Breast epithelium (tissue), 4 donors: ENCODE measurements at regions not wholly inside any gene's neighbourhood (a gene's known extent, or its start where the extent isn't known, plus 50 kb on each side); places are given as distances from the start of the nearest gene placed in this dataset.

Experiments used
- DNase-seq, 2 donors: peaks; one replicate each; pipeline ENCODE4 v3.0.0-alpha.2; 2019; ENCODE audit warnings: low spot score in 2 of 2
- H3K27ac ChIP-seq, 2 donors: fragments of 200-600 bp; sonication (generic) in 1 of 2; one replicate each; pipeline ENCODE4 v1.5.1; 2016 to 2019; ENCODE audit warnings: mild to moderate bottlenecking in 1 of 2
- H3K27me3 ChIP-seq, 2 donors: fragments of 200-600 bp; sonication (generic) in 1 of 2; one replicate each; pipeline versions ENCODE4 v1.5.1 to v1.6.0; 2017 to 2019; ENCODE audit warnings: control low read depth in 1 of 2, mild to moderate bottlenecking in 1 of 2
- H3K36me3 ChIP-seq: fragments of 200-600 bp; one replicate; pipeline ENCODE4 v1.5.1; 2019
- H3K4me1 ChIP-seq, 2 donors: fragments of 200-600 bp; sonication (generic); one replicate each; pipeline ENCODE4 v1.5.1; 2016 to 2019; ENCODE audit warnings: control low read depth in 1 of 2
- H3K4me3 ChIP-seq, 3 donors: fragments of 200-600 bp; sonication (generic); 1 replicate in 2 of 3; 2 replicates in 1 of 3; pipeline ENCODE4 v1.5.1; 2016 to 2019; ENCODE audit warnings: mild to moderate bottlenecking in 3 of 3, moderate library complexity in 2 of 3
- H3K9me3 ChIP-seq, 2 donors: fragments of 200-600 bp; sonication (generic) in 1 of 2; one replicate each; pipeline ENCODE4 v1.5.1; 2016 to 2019; ENCODE audit warnings: control low read depth in 1 of 2
- CTCF ChIP-seq, 3 donors: fragments of 450-650 bp; IDR thresholded peaks; one replicate each; pipeline ENCODE4 v1.5.1; 2016 to 2017; ENCODE audit warnings: antibody characterized with exemption in 3 of 3, mild to moderate bottlenecking in 3 of 3, moderate library complexity in 3 of 3
- POLR2A ChIP-seq: fragments of 450-650 bp; IDR thresholded peaks from one replicate; pipeline ENCODE4 v1.6.1; 2016; ENCODE audit warnings: antibody characterized with exemption, mild to moderate bottlenecking, moderate library complexity
- POLR2AphosphoS5 ChIP-seq, 3 donors: sonication (generic); formaldehyde crosslinking; IDR thresholded peaks; one replicate each; pipeline ENCODE4 v1.6.1; 2017; ENCODE audit warnings: antibody characterized with exemption in 3 of 3
- intact Hi-C: fragments of 100-400 bp; cut with DNase I; formaldehyde crosslinking; loops from one replicate; pipeline ENCODE4 v1.15.1; 2023; ENCODE audit warnings: low total_unique reads

GRCh38 chr13:56697011-56697410 is 443.7 kb upstream of the PRR20A start:
- Histone ChIP-seq H3K9me3 (no peaks in the 10 kb centered on the region), H3K27me3 (no peaks in the 10 kb centered on the region), H3K36me3 (no peaks in the 10 kb centered on the region), H3K4me3 (no peak overlapping the region), H3K27ac (no peak overlapping the region), H3K4me1 (no peaks in the 10 kb centered on the region)
- DNase-seq = no peak
- intact Hi-C loops = no loop called here
- no peak for TF ChIP-seq POLR2AphosphoS5 (IDR thresholded peaks at IDR 0.05)
- no peak for TF ChIP-seq CTCF (IDR thresholded peaks at IDR 0.05)
- no peak for TF ChIP-seq POLR2A

- Histone ChIP-seq H3K27me3 (no peaks in the 10 kb centered on the region), H3K36me3 (no peaks in the 10 kb centered on the region), H3K4me3 (no peak overlapping the region), H3K4me1 (no peaks in the 10 kb centered on the region), H3K9me3 (no peaks in the 10 kb centered on the region), H3K27ac (no peak overlapping the region)
- intact Hi-C loops = loop anchor here (5.0 kb wide), 1 partner anchor 43 kb away; no protein-coding TSS in a partner anchor
- no peak for TF ChIP-seq POLR2A
- no peak for TF ChIP-seq CTCF (IDR thresholded peaks at IDR 0.05)
- no peak for TF ChIP-seq POLR2AphosphoS5 (IDR thresholded peaks at IDR 0.05)
- no peak for DNase-seq
Observed at GRCh38 chr13:56700324-56700723, 440.4 kb upstream of the PRR20A start.

- Histone ChIP-seq H3K4me1 (no peaks in the 10 kb centered on the region), H3K27me3 (no peaks in the 10 kb centered on the region), H3K27ac (no peak overlapping the region), H3K36me3 (no peaks in the 10 kb centered on the region), H3K4me3 (no peak overlapping the region), H3K9me3 (no peaks in the 10 kb centered on the region)
- intact Hi-C loops = no loop called here
- DNase-seq = no peak
- no peak for TF ChIP-seq POLR2AphosphoS5 (IDR thresholded peaks at IDR 0.05)
- no peak for TF ChIP-seq POLR2A
- TF ChIP-seq CTCF (IDR thresholded peaks at IDR 0.05) = no peak
Observed at GRCh38 chr13:56706485-56706884, 434.2 kb upstream of the PRR20A start.

- no peak overlapping the region for H3K27ac ChIP-seq
- TF ChIP-seq POLR2AphosphoS5 (IDR thresholded peaks at IDR 0.05) (no peak), POLR2A (no peak), CTCF (IDR thresholded peaks at IDR 0.05) (no peak)
- no peaks in the 10 kb centered on the region for H3K36me3 ChIP-seq
- H3K9me3 ChIP-seq = no peaks in the 10 kb centered on the region
- H3K4me1 ChIP-seq = no peaks in the 10 kb centered on the region
- intact Hi-C loops = no loop called here
- no peak overlapping the region for H3K4me3 ChIP-seq
- DNase-seq = no peak
- no peaks in the 10 kb centered on the region for H3K27me3 ChIP-seq
Observed at GRCh38 chr13:56713656-56714055, 427.1 kb upstream of the PRR20A start.

GRCh38 chr13:56718791-56719190 is 421.9 kb upstream of the PRR20A start:
- Histone ChIP-seq H3K9me3 (no peaks in the 10 kb centered on the region), H3K4me3 (no peak overlapping the region), H3K36me3 (no peaks in the 10 kb centered on the region), H3K27ac (no peak overlapping the region), H3K27me3 (no peaks in the 10 kb centered on the region), H3K4me1 (no peaks in the 10 kb centered on the region)
- no peak for DNase-seq
- TF ChIP-seq CTCF (IDR thresholded peaks at IDR 0.05) = no peak
- TF ChIP-seq POLR2A = no peak
- no peak for TF ChIP-seq POLR2AphosphoS5 (IDR thresholded peaks at IDR 0.05)
- intact Hi-C loops = no loop called here
